ENCODE measurements at regions not wholly inside any gene's neighbourhood (a gene's known extent, or its start where the extent isn't known, plus 50 kb on each side); places are given as distances from the start of the nearest gene placed in this dataset.

DNA sequence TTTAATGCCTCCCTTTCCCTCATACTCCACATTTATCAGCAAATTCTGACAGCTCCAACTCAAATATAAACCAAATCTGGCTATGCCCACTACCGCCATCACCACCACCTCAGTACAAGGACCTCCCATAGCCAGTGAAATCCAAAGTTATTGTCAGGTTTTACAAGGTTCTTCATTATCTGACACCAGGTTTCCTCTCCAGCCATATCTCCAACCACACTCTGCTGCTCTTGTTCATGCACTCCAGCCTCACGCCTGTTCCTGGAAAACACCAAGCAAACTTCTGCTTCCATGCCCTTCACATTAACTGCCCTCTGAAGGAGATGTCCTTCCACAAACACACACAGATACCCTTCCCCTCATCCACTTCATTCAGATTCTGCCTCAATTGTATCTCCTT is 102.2 kb upstream of the MIR17HG start:
- TF ChIP-seq POLR2A (IDR thresholded peaks at IDR 0.05; ENCODE audit: low read length) (no peak), GATA1 (IDR thresholded peaks at IDR 0.05; ENCODE audit: low read depth, low read length) (no peak)

Data from erythroblast (primary cell).